ENCODE measurements at regions not wholly inside any gene's neighbourhood (a gene's known extent, or its start where the extent isn't known, plus 50 kb on each side); places are given as distances from the start of the nearest gene placed in this dataset.

DNA sequence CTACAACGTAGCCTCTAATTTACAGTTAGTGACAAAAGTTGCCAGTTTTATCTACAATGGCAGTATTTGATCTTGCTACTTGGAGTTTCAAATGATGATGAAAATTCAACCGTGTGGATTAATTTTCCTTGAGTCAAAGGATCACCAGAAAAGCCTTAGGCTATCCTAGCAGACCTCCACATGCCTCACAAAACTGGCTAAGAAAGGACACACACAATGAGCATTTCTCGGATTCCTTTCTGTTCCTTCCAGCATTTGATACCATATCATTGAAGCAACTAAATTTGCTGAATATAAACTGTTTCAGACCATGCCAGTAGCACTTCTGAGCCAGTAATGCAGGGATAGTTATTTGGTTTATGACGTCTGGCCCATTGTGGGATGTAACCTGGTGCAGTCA, 587.4 kb upstream of the MDFIC2 start:
- DNase-seq, result no peak

DNA sequence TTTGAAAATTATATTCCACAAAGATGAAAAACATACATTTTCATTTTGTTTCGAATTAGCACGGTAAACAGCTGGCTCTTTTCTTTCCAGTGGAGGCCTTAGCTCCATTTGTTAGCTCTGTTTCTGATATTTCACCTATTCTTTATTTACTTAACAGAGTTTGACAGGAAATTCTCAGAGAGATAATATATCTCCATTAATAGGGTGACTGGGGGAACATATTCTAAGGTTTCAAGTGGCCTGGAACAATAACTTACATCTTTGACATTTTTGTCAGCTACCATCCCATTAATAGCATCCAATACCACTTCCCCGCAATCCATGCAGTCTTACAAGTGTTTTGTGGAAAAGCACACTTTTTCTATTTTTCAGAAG, 577.6 kb upstream of the MDFIC2 start:
- DNase-seq, result no peak

- no peak for DNase-seq
Measured at GRCh38 chr3:70889162-70890019, 577.0 kb upstream of the MDFIC2 start.

DNA sequence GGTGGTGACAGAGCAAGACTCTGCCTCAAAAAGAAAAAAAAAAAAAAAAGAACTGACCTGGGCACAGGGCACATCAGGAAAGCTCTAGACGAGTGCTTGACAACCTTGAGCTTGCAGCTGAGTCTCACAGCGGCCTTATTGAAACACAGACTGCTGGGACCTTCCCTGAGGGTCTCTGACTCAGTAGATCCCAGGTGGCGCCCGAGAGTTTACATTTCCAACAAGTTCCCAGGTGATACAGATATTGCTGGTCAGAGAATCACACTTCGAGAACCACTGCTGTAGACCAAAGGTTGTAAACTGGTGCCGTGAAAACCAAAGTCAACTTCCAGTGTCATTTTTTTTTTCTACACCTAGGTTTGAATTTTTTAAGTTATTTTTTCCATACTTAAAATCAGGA, 573.2 kb upstream of the MDFIC2 start:
- no peak for DNase-seq

DNA sequence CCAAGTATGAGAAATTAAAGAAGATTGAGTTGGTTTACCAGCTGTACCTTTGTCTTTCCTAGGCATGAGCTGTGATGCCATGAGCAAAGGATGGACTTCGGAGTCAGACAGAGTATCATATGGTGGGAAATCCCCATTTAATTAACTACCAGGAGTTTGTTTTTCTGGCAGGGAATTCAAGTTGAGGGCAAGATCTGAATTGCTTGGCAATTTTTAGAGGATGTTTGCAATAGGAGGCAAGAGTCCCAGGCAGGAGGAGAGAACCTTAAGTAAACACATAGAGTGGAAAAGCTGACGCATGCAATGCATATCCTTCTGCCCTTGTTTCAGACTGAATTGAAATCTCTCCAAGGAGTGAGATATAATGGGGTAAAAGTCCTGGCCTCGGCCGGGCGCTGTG, 569.7 kb upstream of the MDFIC2 start:
- DNase-seq, result no peak

DNA sequence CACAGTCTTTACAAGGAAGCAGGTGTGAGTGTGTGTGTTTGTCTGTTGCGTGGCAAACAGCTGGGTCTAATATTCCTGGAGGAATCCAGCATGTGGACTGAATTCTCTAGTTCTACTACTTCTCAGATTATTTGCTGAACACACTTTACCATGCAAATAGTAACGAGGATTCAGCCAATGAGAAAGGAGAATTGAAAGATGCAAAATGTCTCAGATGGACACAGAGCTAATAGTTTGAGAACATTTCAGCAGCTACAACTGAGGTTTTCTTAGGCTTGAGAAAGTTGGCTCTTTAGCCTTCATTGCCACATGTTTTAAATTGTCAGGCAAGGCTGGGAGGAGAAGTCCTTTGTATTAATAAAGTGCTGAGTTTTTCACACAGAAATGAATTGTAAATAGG, 568.0 kb upstream of the MDFIC2 start:
- no peak for DNase-seq

DNA sequence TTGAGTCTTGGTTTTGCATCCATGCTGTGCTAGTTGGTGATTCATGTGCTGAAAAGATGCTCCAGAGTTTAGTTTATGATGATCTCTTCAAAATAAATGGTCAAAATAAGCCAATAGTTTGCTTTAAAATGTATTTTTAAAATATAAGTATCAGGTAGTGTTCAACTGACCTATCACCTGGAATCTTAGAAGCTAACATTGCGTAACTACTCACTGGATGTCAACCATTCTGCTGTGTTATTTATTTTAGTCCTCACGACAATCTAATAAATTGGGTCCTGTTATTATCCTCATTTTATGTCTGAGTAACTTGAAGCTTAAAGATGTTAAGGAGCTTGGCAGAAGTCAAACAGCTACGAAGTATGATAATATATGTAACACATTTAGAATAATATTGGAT, 563.7 kb upstream of the MDFIC2 start:
- DNase-seq, result no peak

GRCh38 chr3:70874196-70874595, 561.8 kb upstream of the MDFIC2 start:
- no peak for DNase-seq

- DNase-seq, result no peak
Measured at GRCh38 chr3:70873686-70874085, 561.2 kb upstream of the MDFIC2 start.

- DNase-seq, result no peak
Measured at GRCh38 chr3:70871909-70872656, 559.6 kb upstream of the MDFIC2 start.

GRCh38 chr3:70870576-70870975, 558.1 kb upstream of the MDFIC2 start:
- DNase-seq, result no peak

DNA sequence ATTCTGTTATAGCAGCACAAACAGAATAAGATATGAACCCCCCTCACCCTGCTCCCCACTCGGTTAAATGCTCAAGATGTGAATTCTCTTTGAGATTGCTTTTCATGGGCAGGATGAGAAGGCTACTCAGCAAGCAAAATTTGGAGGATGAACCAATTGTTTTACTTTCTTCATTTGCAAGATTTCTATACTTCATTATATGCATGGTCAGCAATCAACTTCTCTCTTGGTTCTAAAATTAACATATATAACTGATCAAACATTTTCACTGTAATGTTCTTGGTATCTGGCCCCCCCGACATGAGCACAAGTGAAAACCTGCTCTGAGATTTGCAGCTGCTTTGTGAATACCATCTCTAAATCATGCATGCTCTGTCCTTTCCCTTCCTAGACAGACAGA, 556.1 kb upstream of the MDFIC2 start:
- DNase-seq, result no peak

DNA sequence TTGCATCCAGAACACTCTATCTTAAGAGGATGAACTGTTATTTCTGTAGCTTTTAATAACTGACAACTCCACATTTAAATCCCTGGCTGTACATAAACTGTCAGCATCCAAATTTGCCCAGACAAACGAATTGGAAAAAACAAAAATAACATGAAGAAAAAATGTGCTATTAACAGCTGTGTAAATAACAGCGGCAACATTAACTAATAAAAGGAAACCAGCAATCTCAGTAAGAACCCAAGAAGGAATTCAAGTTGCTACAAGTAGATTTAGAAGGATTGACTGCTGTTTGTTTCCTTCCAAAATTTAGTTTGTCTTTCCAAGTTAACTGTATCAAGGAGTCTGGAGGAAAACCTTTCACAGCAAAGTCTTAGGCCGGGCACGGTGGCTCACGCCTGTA, 550.6 kb upstream of the MDFIC2 start:
- DNase-seq, result no peak

DNA sequence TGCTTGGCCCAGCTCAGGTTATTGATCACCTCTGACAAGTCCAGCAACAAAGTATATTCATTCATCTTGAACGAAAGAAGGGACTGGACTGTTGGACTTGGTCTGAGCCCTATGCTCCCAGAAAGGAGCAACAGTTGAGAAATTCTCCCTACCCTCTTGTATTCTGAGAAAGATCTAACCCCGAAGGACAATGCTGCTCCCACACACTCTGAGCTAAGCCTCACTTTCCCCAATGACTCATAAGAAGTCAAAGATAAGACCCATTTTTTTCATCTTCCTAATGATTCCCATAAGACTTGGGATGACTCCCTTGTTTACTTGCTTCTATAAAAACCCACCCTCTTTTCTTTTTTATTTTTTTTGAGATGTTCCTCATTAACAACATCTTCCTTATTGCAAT, 549.4 kb upstream of the MDFIC2 start:
- no peak for DNase-seq

- DNase-seq, result no peak
Measured at GRCh38 chr3:70861234-70861633, 548.8 kb upstream of the MDFIC2 start.

- DNase-seq, result no peak
Measured at GRCh38 chr3:70857916-70858315, 545.5 kb upstream of the MDFIC2 start.

DNA sequence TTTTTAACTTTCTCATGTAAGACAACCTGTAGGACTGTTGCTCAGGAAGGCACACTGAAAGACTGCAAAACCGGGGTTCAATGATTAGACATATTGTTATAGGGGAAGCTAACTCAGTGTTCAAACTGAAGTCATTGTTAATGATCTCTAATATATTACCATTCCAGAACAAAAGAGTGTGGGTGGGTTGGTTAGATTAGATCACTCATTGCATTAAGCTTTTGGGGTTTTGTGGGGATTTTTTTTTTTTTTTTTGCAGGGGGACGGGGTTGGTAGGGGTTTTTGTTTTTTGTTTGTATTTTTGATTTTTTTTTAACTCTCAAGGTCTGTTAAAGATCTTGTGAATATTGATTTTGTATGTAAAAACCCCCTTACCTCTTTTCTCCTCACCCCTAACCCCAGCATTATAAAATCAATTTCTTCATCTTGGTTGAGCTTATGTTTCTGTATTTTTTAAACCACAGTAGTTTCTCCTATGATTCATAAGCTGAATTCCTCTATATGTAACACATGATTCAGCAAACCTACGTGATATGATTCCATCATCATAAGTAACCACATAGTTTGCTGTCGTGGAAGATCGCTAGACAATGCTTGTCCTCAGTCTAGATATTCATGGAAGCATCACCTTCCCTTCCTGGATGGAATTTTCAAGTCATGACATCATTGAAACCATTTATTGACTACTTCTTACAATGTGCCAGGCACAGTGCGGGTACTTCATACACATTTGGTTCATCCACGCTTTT, 544.1 kb upstream of the MDFIC2 start:
- DNase-seq, result no peak

DNA sequence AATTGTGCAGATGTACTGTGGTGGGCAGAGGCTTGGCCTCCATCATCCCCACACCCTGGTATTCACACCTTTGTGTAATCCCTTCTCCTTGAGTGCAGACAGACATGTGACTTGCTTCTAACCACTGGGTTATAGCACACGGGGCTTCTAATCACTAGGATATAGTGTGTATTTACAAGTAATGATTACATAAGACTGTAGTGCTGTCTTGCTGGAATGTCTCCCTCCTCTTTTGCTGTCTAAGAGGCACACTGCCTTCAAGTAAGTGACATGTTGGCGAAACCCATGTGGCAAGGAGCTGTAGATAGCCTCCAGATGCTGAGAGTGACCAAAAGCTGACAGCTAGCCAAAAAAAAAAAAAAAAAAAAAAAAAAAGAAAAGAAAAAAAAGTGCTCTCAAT, 542.7 kb upstream of the MDFIC2 start:
- DNase-seq, result no peak

DNA sequence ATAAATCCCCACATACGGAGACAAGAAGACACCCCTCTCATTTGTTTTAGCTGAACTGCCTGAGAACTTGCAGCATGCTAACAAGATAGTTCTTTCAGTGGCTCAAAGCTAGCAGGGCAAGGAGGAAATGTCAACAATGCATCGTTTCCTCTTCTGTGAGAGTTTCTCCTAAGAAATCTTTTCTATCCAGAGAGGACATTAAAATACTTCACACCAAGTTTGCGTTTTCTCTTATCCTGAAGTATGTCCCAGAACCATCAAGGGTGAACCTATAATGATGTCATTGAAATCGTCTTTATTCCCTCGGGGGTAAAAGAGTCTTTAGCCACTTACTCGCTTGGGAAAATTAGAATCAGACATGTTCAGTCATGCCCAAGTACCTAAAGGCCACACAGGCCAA, 541.7 kb upstream of the MDFIC2 start:
- DNase-seq, result no peak

- no peak for DNase-seq
Measured at GRCh38 chr3:70853161-70853944, 540.9 kb upstream of the MDFIC2 start.

- DNase-seq, result no peak
Measured at GRCh38 chr3:70849911-70850699, 537.7 kb upstream of the MDFIC2 start.

All from activated CD8-positive, alpha-beta memory T cell treated with anti-CD3 and anti-CD28 coated beads, Interleukin-2, amount 50 U/mL, for 48 hours (primary cell).